Inferior parietal cortex (tissue), 1 donor: ENCODE measurements at regions not wholly inside any gene's neighbourhood (a gene's known extent, or its start where the extent isn't known, plus 50 kb on each side); places are given as distances from the start of the nearest gene placed in this dataset.

ENCODE experiments used
- DNase-seq: peaks from one replicate; pipeline ENCODE4 v3.0.0-alpha.2; 2016; ENCODE audit errors: extremely low spot score

DNA sequence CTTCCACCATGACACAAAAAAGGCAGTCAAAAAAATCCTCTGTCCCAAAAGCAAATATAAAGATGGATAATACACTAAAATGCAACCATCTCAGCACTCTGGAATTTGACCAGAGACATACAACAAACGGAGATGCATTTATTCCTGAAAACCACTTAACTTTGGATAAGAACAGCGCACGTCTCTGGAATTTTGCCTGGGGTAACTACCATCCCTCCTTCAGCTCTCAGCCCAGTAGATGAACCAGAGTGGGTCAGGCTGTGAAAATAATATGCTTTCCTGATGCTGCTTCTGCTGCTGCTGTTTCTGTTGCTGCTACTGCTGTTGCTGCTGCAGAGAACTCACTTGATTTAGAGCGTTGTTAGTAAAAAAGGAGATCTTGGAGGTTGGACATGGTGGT lies 133.8 kb upstream of the ACVR2A start:
- no peak for DNase-seq

DNA sequence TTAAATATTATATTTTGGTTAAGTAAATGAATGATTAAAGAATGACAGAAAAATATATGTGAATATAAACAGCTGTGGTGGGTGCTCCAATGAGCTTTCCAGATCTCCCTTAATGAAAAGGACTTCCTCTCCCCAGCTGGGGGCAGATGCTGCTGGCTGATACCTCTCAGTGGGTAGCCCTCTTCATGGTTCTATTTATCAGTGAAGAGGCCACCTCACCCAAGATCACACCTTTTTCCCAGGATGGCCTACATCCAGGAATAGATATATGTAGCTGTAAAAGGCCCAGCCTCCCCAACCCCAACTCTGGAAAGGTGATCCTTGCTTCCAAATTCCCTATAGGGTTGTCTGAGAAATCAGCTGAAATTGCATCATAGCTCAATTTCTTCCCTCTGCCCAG lies 135.2 kb upstream of the ACVR2A start:
- no peak for DNase-seq

GRCh38 chr2:147703171-147703570 lies 141.7 kb upstream of the ACVR2A start:
- DNase-seq, result no peak

- no peak for DNase-seq
These were observed 146.7 kb upstream of the ACVR2A start for GRCh38 chr2:147698166-147698565.

- no peak for DNase-seq
These were observed 148.4 kb upstream of the ACVR2A start for GRCh38 chr2:147696426-147696825.

DNA sequence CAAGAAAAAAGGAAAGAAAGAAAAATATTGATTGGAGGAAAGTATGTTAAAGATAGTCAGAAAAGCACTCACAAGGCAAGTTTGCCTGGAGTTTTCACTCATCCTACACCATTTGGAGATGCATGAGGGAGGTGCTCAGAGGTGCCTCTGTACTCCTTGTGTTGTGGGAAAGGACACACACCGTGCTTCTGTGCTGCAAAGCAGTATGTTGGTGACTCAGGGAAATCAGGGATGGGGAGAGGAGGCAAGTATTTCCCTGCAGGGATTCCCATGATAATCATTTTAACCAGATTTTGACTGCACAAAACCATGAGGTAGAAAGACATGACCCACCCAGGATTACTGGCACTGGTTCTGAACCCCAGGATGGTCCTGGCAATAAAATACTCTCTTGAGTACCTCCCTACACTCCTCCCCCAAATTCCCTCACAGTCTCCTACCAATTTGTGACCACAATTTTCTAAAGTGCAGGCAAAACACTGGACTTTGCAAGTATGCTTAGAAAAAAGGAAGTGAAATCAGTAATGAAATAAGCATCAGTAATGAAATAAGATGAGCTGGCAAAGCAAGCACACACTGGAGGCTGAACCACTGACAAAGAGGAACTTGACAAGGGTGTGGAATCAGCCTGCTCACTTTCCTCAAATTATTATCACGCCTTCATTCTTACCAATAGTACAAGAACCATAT lies 155.5 kb upstream of the ACVR2A start:
- no peak for DNase-seq

GRCh38 chr2:147688242-147688641 lies 156.6 kb upstream of the ACVR2A start:
- no peak for DNase-seq

GRCh38 chr2:147686365-147686764 lies 158.5 kb upstream of the ACVR2A start:
- no peak for DNase-seq

GRCh38 chr2:147684903-147685302 lies 159.9 kb upstream of the ACVR2A start:
- DNase-seq, result no peak

- DNase-seq, result no peak
These were observed 161.4 kb upstream of the ACVR2A start for GRCh38 chr2:147683380-147683779.

GRCh38 chr2:147681093-147681492 lies 163.7 kb upstream of the ACVR2A start:
- DNase-seq, result no peak

- no peak for DNase-seq
These were observed 164.8 kb upstream of the ACVR2A start for GRCh38 chr2:147679955-147680531.

- DNase-seq, result no peak
These were observed 165.5 kb upstream of the ACVR2A start for GRCh38 chr2:147679191-147679954.

DNA sequence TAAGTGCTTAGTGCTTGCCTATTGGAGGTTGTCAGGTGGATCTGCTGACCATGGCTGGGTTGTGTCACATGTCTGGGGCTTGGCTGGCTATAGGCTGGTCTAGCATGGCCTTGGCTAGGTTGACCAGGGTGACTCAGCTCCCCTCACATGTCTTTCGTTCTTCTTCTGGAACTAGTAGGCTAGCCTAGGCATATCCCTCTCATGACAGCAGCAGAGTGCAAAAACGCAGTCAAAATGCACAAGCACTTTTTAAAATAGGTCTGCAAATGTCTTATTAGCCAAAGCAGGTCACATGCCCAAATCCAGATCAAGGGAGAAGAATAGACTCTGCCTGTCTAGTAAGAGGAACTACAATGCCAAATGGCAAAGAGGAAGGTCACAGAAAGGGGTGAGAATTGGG lies 179.7 kb upstream of the ACVR2A start:
- no peak for DNase-seq

- no peak for DNase-seq
These were observed 180.9 kb upstream of the ACVR2A start for GRCh38 chr2:147663962-147664361.

DNA sequence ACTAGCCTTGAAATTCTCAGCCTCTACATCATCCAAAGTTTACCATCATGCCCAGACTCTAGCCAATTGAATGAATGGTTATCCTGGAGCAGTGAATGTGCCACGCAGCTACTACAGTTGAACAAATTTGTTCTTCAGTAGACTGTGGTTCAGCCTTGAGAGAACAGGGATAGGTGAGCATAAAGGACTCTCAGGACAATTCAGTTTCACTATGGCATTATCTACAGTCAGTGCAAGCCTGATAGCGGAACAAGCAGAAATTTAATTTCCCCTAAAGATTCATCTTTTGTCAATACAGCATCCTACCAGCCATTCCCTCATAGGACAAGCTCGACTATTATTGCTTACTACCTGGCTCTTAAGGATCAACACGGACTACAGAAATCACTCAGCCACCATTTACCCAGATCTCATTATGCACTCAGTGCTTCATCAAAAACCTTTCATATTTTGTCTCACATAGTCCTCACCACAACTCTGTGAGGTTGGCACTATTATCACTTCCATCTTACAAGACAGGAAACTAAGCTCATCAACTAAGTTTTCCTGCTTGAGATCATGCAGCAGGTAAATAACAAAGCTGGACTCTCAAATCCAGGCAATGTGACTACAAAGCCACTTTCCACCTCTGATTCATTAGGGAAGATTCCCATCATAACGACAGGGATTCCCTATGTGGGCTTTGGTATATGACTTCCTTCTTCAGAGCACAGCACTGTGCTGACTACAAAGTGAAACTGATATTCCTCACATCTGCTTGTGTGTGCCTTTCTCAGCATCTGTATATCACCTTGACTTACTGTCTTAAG lies 181.5 kb upstream of the ACVR2A start:
- no peak for DNase-seq

GRCh38 chr2:147662221-147662620 lies 182.6 kb upstream of the ACVR2A start:
- no peak for DNase-seq

GRCh38 chr2:147660680-147661079 lies 184.1 kb upstream of the ACVR2A start:
- no peak for DNase-seq

DNA sequence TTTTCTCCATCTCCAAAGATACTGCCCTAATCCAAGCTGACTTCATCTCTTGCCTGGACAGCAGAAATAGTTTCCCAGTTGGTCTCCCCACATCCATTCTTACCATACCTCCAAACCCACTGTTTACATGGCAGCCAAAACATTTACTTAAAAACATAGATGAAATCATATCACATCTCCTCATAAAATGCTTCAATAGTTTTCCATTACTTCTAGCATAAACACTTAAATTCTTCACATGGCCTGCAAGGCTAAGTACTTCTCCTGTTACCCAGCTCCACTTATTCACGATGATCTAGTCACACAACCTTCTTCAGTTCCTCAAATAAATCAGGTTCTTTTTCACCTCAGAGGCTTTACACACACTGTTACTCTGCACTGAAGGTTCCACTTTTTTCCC lies 185.8 kb upstream of the ACVR2A start:
- DNase-seq, result no peak

DNA sequence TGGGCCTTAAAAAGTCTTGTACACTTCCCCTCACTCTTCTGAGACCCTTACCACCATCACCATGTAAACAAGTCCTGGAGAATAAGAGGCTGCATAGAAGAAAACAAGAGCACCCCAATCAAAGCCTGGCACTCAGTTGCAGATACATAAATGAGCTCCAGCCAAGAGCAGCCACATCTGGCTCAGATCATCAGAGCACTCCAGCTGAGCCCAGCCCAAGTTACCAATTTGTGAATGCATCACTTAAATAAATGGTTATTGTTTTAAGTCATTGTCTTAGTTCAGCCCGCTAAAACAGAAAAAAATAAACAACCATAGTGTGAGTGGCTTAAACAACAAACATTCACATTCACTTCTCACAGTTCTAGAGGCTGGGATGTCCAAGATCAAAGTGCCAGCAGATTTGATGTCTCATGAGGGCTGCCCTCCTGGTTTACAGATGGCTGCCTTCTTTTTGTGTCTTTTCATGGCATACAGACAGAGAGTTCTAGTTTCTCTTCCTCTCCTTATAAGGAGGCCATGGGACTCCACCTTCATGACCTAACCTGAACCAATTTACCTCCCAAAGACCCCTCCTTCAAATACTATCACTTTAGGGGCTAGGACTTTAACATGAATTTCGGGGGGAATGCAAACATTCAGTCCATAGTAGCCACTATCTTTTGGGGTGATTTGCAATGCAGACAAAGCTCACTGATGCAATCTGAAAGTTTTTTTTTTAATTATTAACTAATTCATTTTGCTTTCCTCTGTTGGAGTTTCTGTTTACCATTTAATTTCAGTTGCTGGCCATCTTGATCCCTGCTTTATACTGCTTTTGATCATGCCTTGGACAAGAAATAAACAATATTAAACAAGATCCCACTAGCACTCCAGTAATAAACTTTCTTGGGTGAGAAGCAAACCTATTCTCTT lies 187.5 kb upstream of the ACVR2A start:
- DNase-seq, result no peak

GRCh38 chr2:147649998-147650397 lies 194.8 kb upstream of the ACVR2A start:
- no peak for DNase-seq
